HK-2 (cell line): ENCODE measurements at regions not wholly inside any gene's neighbourhood (a gene's known extent, or its start where the extent isn't known, plus 50 kb on each side); places are given as distances from the start of the nearest gene placed in this dataset.

Experiments used
- DNase-seq: peaks from one replicate; pipeline ENCODE4 v3.0.0-alpha.2; 2018; ENCODE audit not compliant: unreplicated experiment

DNA sequence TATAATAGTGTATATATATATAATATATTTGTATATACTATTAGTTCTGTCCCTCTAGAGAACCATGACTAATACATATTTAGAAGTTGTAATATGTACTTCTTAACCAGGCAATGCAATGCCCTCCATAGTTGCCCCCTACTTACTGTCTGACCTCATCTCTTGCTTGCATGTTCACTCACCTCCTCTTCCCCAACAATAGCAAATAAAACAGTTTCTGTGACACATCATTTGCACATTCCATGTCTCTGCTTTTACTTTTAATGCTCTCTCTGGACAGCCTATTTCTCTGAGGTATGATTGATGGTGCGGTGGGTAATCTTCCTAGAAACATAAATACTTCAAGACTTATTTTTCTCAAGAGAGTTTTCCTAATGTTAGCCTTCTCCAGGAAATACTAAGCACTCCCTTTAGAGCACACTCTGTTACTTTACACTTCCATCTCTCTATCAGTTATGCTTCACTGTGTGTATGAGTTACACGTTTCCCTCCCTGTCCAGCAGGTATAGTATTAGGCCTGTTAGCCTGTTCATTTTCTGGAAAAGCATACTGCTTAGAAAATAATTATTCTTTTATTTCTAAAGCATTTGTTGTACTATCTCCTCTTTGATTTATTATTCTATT, 295.6 kb upstream of the LRATD1 start:
- no peak for DNase-seq

DNA sequence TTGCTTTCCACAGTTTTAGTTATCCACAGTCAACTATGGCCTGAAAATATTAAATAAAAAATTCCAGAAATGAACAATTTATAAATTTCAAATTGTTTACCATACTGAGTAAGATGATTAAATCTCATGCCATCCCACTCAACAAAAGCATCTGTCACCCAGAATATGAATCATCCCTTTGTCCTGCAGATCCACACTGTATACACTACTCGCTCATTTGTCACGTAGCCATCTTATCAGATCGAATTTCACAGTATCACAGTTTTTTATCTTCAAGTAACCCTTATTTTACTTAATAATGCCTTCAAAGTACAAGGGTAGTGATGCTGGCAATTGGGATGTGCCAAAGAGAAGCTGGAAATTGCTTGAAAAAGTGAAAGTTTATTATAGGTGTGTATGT, 291.8 kb upstream of the LRATD1 start:
- DNase-seq, result no peak

DNA sequence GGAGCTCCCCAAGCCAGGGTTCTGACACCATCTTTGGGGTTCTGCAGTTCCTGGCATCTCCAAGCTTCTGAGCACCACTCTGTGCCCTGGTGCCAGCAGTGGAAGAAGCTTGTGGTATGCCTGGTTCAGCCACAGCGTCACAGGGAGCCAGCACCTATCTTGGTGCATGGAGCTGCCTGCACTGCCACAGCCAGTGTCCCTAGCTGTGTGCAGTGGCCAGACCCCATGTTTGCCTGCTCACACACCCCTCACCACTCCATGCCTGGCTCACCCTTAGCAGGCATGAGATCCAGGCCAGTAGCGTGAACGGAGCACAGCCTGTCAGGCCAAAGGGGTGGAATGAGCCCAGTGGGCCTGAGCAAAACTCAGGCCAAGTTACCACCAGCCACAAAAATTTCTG, 290.2 kb upstream of the LRATD1 start:
- DNase-seq, result no peak

DNA sequence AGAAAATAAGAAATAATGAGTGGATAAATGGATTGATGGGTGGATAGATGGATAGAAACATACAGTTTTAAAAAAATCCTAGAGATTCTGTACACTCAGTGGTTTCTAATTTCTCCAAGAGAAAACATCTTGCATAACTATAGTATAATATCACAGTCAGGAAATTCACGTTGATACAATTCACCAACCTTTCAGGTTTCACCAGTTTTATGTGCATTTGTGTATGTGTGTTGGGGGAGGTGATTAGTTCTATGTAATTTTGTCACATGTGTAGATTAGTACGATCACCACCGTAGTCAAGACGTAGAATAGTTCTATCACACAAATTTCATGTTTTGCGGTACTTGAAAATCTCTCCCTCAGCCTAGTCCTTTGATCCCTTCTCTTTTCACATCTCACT, 288.2 kb upstream of the LRATD1 start:
- no peak for DNase-seq

DNA sequence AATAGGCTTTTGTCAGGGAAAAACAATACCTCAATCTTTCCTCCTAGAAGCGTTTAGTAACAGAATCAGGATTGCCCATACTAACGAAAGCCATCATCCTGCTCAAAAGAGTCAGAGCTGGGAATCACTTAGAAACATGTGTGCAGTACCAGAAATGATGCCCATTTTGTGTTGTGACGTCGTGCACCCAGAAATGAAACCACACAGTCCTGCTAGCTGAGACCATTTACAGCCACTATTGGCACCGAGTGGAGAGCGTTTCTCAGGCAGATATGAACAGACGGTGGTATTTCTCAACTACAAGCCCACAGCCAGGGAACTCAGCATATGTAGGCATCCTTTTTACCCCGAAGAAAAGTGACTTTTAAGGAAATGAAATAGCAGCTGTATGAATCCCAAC, 284.3 kb upstream of the LRATD1 start:
- no peak for DNase-seq

DNA sequence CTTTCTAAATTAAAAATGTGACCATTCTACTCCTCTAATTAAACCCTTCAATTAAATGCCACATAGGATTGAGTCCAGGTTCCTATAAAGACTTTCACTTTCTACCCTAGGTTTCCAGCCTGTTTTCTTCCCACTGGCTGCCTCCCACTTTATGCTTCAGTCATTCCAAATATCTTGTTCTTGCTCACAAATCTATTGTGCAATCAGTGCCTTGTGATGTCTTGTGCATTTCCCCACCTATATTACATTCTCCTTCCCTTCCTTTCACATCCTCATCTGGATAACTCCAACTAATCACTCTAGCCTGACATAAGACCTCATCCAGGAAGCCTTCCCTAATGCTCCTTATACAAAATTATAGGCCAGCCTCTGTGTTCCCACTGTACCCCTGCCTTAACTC, 281.7 kb upstream of the LRATD1 start:
- DNase-seq, result no peak

DNA sequence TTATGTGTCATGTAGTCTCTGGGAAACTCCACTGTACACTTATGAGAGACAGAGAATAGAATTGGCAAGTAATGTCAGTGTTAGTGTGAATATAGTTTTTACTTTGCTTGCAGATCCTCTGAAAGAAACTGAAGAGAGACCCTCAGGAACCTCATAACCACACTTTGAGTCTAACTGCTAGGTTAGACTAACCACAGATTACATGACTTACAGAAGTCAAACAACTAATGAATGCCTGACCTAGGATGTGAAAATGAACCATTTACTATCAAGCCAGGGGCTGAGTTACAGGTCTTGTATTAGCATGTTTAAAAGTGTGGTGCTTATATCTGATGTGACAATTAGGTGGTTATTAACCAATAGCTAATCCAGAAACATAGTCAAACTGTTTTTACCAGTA, 280.4 kb upstream of the LRATD1 start:
- no peak for DNase-seq

DNA sequence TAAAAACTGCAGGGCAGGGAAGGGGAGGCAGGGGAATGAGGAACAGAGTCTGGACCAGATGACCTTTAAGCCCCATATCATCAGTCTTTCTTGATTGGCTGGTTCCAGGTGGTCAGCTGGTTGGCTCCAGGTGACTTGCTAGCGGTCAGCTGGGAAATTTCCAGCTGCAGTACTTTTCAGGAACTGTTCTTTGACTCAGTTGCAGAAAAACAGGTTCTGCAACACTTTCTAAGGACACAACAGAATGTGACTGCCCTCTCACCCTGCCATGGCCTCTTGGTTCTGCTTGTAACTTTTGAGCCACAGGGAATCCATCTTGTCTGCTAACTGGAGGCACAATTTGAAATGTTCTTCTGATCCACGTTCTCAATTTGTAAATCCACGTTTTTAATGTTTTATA, 278.3 kb upstream of the LRATD1 start:
- no peak for DNase-seq

DNA sequence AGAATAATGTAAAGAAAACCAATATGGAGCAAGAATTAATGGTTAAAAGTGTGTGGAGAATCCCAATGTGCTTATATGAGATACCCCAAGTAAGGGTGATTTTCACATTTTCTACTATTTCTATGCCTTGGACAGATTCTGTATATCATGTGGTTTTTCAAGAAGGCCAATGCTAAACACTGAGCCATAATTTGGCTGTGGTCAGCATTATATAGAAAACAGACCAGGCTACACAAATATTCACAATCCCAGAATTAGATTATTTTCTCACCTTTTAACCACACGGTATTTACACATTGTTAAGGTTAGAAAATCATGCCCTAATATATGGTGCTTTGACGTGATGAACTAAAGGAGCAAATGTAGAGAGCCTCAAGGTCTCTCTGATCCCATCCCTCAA, 277.4 kb upstream of the LRATD1 start:
- no peak for DNase-seq

DNA sequence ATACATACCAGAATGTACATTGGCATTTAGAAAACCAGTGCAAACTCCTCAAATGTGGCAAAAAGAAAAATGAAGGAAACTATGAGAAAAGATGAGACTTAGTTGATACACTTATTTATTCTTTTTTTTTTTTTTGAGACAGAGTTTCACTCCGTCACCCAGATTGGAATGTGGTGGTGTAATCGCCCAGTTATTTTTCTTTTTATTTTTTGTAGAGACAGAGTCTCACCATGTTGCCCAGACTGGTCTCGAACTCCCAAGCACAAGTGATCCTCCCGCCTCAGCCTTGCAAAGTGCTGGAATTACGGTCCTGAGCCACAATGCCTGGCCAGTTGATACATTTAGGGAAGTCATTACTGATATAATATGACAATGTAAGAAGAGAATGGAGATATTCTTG, 274.2 kb upstream of the LRATD1 start:
- no peak for DNase-seq

DNA sequence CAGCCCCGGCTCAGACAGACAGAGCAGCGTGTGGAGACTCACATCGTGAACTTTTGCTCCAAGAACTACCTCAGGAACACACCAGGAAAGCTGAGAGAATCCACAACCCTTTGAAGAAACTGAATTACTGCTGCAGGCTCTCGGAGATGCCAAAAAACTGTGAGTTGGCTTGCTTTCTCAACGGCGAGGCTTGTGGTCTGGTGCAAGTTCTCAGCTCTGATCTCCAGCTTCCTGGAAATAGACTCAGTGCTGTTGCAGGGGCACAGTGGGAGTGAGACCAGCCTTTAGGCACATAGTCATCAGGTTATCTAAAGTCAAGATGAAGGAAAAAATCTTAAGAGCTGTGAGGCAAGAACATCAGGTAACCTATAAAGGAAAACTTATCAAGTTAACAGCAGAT, 273.7 kb upstream of the LRATD1 start:
- no peak for DNase-seq

DNA sequence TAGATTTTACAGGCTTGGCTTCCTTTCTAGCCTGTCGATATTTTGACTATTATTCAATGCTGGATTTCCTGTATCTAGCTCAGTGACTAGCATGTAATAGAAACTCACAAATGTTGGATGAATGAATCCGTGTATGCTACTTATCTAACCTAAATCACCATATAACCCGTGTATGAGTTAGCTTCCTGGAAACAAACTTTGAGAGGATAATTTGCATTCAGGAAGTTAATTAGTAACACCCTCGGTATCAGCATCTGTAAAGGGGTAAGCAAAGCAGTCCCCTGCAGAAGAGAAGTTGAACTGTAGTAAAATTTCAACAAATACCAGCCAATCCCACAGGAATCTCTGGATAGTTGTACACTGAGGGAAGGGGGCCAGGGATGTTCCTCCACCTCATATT, 269.4 kb upstream of the LRATD1 start:
- DNase-seq, result no peak

DNA sequence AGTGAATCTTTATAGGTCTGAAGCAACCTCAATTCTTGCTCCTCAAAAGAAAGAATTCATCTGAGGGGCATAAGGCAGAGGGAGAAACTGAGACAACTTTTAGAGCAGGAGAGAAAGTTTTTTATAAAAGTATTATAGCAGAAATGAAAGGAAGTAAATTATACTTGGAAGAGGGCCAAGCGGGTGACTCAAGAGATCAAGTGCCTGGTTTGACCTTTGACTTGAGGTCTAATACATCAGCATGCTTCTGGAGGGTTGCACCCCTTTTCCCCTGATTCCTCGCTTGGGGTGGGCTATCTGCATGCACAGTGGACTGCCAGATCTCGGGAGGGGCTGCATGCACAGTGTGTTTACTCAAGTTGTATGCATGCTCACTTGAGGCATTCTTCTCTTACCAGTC, 268.5 kb upstream of the LRATD1 start:
- DNase-seq, result no peak

DNA sequence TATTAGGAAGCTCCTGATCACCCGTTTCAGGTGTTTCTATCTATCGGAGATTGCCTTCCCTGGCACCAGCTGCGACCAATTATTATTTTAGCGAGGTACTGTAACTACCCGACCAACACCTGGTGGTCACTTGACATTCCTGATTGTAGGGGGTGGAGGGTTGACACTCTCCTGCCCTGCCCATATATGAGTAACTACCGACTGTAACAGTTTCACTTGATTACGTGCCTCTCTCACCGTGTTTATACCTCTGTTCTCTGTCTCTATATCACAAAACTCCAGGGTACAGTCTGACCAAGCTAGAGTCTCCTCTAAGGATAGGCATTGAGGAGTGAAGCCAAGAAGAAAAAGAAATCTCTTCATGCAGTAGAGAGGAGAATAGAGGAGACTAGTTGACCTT, 268.0 kb upstream of the LRATD1 start:
- DNase-seq, result no peak

DNA sequence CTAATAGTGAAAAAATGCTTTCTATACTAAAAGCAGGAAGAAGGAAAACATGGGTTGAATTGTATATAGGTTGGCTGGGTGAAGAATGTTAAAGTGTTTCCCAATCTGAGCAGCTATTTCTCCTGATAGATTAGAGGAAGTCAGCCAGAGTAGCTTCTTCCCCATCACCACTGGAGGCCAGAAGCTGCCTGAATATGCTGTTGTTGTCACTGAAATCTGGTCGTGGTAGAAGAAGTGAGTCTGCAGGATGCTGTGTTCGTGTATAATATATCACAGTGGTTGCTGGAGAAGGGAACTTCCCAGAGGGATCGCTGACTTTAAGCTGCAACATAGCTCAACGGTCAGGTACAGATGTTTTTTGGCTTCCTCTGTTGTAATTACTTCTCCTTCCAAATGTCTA, 247.5 kb upstream of the LRATD1 start:
- DNase-seq, result no peak

DNA sequence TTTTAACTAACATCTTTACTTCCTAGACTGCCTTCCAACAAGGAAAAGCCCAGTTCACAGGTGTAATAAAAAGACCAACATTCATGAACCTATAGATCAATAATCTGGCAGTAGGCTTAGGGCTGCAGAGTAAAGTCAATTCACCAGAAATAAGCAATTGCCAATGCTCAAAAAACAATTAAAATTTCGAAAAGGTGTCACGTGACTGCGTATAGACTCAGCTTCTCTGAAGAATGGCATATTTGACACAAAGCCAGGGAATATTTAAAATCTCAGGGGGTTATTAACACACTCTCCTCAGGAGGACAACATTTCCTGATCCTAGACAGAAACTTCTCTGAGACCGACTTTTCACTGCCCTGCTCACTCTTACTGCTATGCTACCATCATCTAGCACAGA, 245.2 kb upstream of the LRATD1 start:
- no peak for DNase-seq

DNA sequence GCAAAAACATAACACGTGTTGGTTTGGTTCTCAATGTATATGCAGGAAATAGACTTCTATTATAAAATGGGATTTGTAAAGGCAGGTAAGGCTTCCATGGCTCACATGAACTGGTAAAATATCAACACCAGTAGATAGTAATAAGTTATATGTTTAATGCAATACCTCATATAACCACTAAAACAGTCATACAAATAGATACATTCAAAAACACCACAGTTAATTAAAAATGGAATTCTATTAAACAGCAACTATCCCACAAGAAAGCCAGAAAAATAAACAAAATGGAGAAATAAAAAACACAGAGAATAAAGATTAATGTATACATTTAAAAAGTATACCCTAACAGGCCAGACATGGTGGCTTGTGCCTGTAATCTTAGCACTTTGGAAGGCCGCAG, 243.8 kb upstream of the LRATD1 start:
- no peak for DNase-seq

DNA sequence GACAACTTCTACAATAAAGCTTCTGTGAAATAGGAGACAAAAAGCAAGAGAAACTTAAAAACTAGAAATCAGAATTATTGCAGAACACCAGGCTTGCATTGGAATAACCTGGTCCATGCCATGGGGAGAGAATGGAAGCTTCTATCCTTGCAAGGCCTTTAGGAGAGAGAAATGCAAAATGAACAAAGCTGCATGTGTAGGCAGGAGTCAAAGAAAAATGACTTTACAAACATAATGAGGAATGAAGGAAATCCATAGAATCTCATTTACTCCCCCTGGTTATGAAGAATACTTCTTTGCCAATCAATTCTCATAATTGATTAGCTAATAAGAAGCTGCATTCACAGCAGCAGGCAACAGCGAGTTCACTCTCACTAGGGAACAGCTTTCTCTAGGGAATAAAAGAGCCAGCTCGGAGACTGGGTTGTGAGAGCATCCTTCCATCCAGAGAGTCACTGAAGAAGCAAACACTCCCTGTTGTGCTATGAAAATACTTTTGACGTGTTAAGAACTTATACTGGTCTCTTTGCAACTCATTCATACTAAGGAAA, 235.9 kb upstream of the LRATD1 start:
- DNase-seq, result no peak

DNA sequence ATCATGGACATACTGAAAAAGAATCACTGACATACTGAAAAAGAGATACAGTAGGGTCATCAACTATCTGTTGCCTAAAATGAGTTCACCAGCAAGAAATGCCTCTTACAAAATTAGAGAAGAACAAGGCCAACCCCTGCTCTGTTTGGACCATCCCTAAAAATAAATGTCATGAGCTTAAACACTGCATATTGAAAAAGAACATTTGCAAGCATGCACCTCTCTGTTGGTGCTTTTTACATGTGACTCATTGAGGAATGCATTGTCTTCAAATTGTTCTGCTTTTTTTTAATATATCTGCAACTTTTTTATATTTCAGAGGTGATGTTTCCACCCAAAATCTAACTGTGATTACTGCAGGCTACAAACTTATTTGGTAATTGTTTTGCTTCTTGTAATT, 233.9 kb upstream of the LRATD1 start:
- no peak for DNase-seq

DNA sequence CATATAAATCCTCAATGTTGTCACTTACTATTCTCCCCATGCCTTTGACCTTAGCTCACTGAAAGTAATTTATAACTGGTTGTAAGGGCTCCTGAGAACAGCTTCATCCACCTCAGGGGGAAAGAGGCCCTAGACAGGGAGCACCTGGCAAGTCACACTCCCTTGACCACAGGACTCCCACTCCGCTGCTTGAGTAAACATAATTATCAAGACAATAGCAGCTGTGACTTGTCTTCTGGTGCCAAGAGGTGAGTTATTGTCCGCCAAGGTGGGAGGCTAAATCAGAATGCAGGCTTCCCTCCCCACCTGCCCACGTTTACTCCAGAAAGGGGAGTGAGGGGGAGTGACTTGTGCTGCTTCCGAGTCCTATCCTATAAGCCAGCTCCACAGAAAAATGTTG, 230.6 kb upstream of the LRATD1 start:
- DNase-seq, result no peak

DNA sequence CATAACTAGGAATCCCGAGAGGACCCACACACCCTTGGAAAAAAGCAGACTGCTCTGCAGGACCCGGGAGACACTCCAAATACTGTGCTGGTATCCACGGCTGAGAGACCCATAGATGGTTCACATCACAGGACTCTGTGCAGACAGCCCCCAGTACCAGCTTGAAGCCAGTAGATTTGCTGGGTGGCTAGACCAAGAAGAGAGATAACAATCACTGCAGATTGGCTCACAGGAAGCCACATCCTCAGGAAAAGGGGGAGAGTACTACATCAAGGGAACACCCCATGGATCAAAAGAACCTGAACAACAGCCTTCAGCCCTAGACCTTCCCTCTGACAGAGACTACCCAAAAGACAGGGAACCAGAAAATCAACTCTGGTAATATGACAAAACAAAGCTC, 223.8 kb upstream of the LRATD1 start:
- no peak for DNase-seq

DNA sequence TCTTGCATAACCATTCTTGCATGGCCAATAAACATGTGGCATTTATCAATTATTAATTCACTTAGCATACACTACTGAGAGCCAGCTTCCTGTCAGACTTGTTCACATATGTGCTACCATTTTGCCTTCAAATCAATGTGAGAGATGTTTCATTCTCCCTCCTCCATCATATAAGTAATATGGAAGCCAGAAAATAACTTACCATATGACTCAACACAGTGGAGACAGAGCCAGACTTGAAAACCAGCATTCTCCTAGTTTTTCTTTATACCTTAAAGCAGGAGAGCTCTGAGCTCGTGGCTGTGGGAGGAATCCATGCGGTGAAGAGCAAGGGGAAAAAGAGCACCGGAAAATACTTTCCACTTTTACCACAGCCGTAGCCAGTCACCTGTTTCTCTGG, 215.0 kb upstream of the LRATD1 start:
- no peak for DNase-seq

DNA sequence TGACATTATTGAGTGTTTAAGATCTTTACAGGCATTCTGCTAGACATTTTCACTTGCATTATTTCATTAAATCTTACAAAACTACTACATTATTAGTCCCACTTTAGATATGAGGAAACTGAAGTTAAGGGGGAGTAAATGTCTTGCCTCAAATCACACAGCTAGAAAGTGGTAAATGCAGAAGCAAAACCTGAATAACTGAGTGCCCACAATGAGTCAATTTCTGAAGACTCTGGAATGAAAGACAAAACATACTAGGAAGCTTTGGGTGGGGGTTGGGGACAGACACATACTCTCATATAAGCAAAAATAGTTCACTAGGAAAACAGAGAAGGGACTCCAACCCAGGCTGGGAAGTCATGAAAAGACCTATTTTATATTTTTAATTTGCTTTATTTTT, 214.4 kb upstream of the LRATD1 start:
- no peak for DNase-seq

DNA sequence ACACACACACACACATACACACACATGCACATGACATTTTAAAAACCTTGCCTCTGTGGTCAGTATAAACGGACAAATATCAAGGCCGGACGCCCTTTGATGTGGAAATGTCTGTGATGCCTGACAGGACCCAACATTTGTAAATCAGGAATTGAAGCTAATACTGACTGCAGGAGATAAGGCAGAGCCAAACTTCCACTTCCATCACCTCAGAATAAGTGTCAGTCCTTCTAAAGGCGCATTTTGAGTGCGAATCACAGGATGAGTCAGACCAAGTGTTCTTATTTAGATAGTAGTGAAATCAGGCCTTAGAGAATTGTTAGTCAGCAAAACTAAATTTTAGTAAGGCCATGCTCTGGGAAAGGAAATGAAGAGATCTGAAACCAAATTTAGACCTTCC, 211.7 kb upstream of the LRATD1 start:
- DNase-seq, result no peak

DNA sequence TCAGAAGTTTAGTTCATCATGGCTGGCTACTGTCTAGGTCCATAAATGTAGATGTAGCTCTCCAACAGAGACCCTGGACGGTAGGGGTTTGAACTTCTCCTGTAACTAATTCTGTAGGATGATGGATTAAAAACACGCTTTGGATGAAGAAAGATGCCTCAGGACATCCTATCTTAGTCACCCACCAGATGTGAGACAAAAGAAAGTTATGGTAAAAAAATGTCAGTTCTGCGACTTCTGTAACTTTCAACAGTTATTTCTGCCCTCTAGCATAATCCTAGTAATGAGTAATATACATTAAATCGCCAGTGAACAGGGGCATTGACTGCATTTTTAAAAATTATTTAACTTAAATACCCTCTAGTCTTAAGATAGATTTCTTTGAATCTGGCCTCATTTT, 210.1 kb upstream of the LRATD1 start:
- DNase-seq, result no peak
